ENCODE measurements at regions not wholly inside any gene's neighbourhood (a gene's known extent, or its start where the extent isn't known, plus 50 kb on each side); places are given as distances from the start of the nearest gene placed in this dataset.
"Not testable (repeated sequence)": the region's sequence is repeated elsewhere in the genome, so short reads cannot be mapped to it uniquely, and the experiment has no call there.

DNA sequence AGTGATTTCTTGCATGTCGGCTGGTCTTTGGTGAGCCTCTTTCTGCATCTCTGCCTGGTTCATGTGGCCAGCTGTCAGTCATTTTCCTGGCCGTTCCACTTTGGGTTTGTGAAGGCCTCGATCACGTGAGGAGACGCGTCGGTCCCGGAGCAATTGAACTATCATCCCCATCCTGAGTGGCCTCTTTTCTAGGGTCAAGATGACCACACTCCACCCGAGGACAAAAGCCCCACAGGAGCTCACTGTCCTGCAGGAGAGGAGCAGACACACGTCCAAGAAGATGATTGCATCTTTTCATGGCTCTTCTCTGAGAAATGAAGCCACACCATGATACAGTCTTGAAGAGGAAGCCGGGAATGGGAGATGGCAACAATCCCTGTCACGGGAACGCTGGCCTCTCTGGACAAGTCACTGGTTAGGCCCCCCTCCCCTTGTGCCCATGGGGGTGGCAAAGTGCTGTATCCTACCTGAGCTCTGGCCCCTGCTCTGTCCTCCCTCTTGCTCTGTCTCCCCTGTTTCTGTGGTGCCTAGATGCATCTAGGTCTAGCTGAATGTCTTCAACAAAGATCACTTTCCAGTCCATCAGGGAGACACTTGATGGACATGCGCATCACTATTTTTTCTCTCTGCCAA, 291.4 kb upstream of the ZNF337 start:
- DNase-seq (ENCODE audit: low spot score) = not testable (repeated sequence)

DNA sequence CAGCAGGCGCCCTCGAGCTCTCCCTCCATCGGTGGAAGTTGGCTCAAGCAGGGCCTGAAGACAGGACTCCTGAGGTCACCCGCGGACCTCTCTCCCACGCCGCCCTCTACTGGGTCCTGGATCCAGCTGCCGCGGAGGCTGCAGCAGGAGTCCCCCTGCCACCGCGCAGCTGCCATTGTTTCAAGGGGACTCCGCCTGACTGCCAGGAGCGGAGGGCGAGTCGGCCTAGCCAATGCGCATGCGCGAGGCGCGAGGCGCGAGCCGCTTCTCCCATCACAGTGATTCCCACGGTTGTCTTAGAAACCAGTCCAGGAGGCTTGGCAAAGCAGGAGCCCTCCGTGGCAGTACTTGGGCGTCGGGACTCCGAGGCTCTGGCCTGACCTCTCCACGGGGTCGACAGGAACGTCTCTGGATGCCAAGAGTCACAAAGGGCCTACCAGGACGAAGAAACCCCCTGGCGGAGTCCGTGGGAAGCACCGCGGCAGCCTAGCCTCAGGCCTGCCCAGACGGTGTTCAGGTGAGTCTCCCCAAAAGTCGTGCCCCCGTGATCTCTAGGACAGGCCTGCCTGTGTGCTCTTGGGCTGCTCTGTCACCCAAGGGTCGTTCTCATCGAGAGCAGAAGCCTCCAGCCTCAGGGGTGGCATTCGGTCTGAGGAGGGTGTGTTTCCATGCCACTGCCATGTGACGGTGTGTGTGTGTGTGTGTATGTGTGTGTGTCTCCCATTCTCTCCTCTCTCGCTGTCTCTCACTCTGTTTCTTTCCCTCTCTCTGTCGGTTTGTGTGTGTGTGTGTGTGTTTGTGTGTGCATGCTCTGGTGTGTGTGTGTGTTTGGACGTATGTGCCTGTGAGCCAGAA, 290.6 kb upstream of the ZNF337 start:
- no peak for DNase-seq (ENCODE audit: low spot score)

- DNase-seq (ENCODE audit: low spot score) = no peak
These were observed 288.9 kb upstream of the ZNF337 start for GRCh38 chr20:25985597-25985996.

DNA sequence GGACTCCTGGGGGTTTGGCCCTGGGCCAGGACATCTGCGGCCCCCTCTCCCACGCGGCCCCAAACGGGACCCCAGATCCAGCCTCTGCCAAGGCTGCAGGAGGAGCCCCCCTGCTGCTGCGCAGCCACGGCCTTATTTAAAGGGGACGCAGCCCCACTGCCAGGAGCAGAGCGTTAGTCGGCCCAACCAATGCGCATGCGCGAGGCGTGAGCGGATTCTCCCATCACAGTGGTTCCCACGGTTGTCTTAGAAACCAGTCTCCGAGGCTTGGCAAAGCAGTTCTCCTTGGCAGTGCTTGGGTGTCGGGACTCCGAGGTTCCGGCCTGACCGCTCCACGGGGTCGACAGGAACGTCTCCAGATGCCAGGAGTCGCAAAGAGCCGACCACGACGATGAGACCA, 288.3 kb upstream of the ZNF337 start:
- DNase-seq (ENCODE audit: low spot score) = no peak

DNA sequence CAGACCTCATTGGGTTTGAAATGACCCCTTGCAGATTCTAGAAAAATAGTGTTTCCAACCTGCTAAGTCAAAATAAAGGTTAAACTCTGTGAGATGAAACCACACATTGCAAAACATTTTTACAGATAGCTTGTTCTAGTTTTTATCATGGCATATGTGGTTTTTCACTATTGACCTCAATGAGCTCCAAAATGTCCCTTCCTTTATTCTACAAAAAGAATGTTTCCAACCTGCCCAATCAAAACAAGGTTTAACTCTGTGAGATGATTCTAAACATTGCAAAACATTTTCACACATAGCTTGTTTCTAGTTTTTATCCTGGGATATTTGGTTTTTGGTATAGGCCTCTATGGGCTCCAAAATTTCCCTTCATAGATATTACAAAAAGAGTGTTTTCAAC, 286.0 kb upstream of the ZNF337 start:
- DNase-seq (ENCODE audit: low spot score) = not testable (repeated sequence)

GRCh38 chr20:25978450-25979190, 282.0 kb upstream of the ZNF337 start:
- peak; percentile 19 for DNase-seq (ENCODE audit: low spot score)

DNA sequence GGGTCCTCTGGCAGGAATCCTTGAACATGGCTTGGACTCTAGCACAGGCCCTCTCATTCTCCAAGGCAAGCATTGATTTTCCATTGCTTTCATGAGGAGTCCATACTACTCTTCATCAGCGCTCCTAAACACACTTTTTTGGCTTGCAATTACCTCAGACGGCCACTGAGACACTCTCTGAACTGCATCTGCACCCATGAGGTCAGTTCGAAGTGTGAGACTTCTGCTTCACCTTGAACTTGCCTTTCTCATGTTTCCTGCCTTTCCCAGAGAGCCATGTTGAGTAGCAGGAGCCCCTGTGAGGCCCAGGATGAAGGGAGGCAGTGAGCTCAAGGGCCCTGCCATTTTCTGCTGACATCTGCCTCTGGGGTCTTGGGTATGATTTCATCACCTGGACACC, 279.2 kb upstream of the ZNF337 start:
- DNase-seq (ENCODE audit: low spot score) = not testable (repeated sequence)

DNA sequence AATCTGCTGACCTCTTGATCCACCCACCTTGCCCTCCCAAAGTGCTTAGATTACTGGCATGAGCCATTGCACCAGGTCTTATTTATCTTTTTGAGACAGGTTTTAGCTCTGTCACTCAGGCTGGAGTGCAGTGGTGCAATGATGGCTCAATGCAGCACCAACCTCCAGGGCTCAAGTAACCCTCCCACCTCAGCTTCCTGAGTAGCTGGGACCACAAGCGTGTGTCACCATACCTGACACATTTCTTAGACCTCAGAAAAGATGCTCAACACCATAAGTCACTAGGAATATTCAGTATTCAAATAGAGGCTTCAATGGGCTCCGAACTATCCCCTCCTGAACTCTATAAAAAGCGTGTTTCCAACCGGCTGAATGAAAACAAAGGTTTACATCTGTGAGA, 268.6 kb upstream of the ZNF337 start:
- DNase-seq (ENCODE audit: low spot score) = not testable (repeated sequence)

GRCh38 chr20:25953876-25954275, 257.2 kb upstream of the ZNF337 start:
- not testable (repeated sequence) for DNase-seq (ENCODE audit: low spot score)

DNA sequence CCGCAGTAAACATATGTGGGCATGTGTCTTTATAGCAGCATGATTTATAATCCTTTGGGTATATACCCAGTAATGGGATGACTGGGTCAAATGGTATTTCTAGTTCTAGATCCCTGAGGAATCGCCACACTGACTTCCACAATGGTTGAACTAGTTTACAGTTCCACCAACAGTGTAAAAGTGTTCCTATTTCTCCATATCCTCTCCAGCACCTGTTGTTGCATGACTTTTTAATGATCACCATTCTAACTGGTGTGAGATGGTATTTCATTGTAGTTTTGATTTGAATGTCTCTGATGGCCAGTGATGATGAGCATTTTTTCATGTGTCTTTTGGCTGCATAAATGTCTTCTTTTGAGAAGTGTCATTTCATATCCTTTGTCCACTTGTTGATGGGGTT, 238.6 kb upstream of the ZNF337 start:
- DNase-seq (ENCODE audit: low spot score) = not testable (repeated sequence)

GRCh38 chr20:25932806-25933205, 236.2 kb upstream of the ZNF337 start:
- peak; percentile 13 for DNase-seq (ENCODE audit: low spot score)

- peak; percentile 70 for DNase-seq (ENCODE audit: low spot score)
These were observed 235.5 kb upstream of the ZNF337 start for GRCh38 chr20:25932170-25932569.

- DNase-seq (ENCODE audit: low spot score) = peak; percentile 53
These were observed 205.7 kb upstream of the ZNF337 start for GRCh38 chr20:25902321-25902720.

GRCh38 chr20:25898663-25899062, 202.0 kb upstream of the ZNF337 start:
- not testable (repeated sequence) for DNase-seq (ENCODE audit: low spot score)

DNA sequence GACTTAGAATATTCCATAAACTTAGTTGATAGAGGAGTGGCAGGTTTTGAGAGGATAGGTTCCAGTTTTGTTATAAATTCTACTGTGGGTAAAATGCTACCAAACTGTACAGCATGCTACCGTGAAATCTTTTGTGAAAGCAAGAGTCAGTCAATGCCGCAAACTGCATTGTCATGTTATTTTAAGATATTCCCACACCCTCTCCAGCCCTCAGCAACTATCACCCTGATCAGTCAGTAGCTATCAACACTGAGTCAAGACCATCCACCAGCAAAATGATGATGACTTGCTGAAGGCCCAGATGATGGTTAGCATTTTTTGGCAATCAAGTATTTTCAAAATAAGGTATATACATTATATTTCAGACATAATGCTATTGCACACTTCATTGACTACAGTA, 182.4 kb upstream of the ZNF337 start:
- not testable (repeated sequence) for DNase-seq (ENCODE audit: low spot score)

DNA sequence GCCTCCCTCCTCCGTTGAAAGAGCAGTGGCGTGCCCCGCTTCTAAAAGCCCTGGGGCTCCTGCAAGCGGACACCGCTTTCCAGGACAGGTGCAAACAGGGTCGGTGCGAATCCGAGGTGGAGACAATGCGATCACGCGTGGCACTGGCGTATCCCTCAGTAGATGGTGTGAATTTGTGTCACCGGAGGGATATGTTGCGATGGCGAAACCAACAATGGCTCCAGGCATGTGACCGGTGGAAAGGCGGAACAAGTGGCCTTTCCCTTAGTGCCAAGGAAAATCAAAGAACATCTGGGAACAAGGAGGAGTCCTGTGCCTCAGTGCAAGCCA, 172.0 kb upstream of the ZNF337 start:
- DNase-seq (ENCODE audit: low spot score) = not testable (repeated sequence)

DNA sequence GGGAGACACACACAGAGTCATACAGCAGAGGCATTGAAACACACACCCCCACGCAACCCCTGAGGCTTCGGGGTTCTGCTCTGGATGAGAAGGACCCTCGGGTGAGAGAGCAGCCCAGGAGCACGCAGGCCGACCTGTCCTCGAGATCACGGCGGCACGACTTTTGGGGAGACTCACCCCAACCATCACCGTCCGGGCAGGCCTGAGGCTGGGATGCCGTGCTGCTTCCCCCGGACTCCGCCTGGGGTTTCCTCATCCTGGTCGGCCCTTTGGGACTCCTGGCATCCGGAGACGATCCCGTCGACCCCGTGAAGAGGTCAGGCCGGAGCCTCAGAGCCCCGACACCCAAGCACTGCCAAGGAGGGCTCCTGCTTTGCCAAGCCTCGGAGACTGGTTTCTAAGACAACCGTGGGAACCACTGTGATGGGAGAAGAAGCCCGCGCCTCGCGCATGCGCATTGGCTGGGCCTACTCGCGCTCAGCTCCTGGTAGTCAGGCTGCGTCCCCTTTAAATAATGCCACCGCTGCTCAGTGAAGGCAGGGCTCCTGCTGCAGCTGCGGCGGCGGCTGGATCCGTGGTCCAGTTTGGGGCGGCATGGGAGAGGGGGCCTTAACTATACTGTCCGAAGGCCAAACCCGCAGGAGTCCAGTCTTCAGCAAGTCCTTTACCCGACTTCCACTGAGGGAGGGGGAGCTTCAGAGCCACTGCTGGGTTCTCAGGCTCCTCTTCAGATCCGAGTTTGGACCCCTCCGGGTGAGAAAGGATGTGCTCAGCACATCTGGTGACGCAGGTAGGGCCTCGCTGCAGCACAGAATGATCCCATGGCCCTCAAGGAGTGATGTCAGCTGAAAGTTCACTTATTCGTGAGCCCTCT, 171.4 kb upstream of the ZNF337 start:
- DNase-seq (ENCODE audit: low spot score) = no peak

DNA sequence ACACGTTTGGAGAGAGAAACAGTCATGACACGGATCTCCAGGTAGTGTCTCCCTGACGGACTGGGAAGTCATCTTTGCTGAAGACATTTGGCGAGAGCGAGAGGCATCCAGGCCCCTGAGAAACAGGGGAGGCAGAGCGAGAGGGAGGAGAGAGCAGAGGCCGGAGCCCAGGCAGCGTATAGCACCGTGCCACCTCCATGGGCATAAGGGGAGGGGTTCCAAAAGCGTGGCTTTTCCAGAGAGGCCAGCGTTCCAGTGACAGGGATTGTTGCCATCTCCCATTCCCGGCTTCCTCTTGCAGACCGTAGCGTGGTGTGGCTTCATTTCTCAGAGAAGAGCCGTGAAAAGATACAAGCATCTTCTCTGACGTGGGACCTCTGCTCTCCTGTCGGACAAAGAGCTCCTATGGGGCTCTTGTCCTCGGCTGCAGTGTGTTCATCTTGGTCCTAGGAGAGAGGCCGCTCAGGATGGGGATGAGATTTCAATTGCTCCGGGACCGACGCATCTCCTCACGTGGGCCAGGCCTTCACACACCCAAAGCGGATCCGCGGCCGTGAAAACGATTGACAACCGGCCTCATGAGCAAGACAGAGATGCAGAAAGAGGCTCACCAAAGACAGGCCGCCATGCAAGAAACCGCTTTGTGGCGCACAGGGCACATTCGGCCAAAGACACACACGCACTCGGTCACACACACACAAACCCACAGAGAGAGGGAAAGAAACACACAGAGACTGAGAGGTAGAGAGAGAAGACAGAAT, 170.5 kb upstream of the ZNF337 start:
- not testable (repeated sequence) for DNase-seq (ENCODE audit: low spot score)

GRCh38 chr20:25865715-25866656, 169.3 kb upstream of the ZNF337 start:
- DNase-seq (ENCODE audit: low spot score) = no peak

All from A172 (cell line).